B cell (primary cell): ENCODE measurements at regions not wholly inside any gene's neighbourhood (a gene's known extent, or its start where the extent isn't known, plus 50 kb on each side); places are given as distances from the start of the nearest gene placed in this dataset.

Experiments
- ATAC-seq: fragments of 200-7000 bp; cut with Tn5 transposase; one replicate; pipeline ENCODE4 v1.10.0; 2021; ENCODE audit warnings: low read depth, mild to moderate bottlenecking, moderate number of reproducible peaks, moderate library complexity
- CTCF ChIA-PET: fragments of 350-600 bp; sonication (Branson Sonifier 250); formaldehyde crosslinking; loops from one replicate; lab custom pipeline; 2021; ENCODE audit warnings: antibody characterized with exemption, inconsistent platforms; lab: Charles Lee
- POLR2A ChIA-PET: fragments of 350-600 bp; sonication (Branson Sonifier 250); formaldehyde crosslinking; loops from one replicate; lab custom pipeline; 2021; ENCODE audit warnings: antibody characterized with exemption; lab: Charles Lee
- DNase-seq: peaks from one replicate; pipeline ENCODE4 v3.0.0; 2013
- H2AFZ ChIP-seq: 2 replicates; pipeline ENCODE4 v1.6.1; 2012; ENCODE audit warnings: mild to moderate bottlenecking, low read depth, low read length; ENCODE audit not compliant: insufficient read depth, poor library complexity, severe bottlenecking
- H3K27ac ChIP-seq, 2 donors: 1 replicate in 1 of 2; 2 replicates in 1 of 2; pipeline ENCODE4 v1.5.1; 2012 to 2013; ENCODE audit warnings: low read length in 2 of 2, mild to moderate bottlenecking in 2 of 2, moderate library complexity in 1 of 2
- H3K27me3 ChIP-seq, 4 experiments: fragments of 200-600 bp in 1 of 4; sonication (generic) in 1 of 4; replicated peaks in 1 of 4; 1 replicate in 2 of 4; 2 replicates in 2 of 4; pipeline versions ENCODE4 v1.6.1 to v1.7.0; 2013 to 2016; ENCODE audit warnings: low read length in 3 of 4, mild to moderate bottlenecking in 2 of 4, mixed read lengths in 1 of 4, moderate library complexity in 1 of 4; ENCODE audit not compliant: insufficient read depth in 4 of 4, control insufficient read depth in 3 of 4; ENCODE audit errors: control extremely low read depth in 1 of 4
- H3K36me3 ChIP-seq, 2 experiments: replicated peaks in 1 of 2; 1 replicate in 1 of 2; 2 replicates in 1 of 2; pipeline versions ENCODE4 v1.6.1 to v1.7.1; 2013; ENCODE audit warnings: low read length in 1 of 2; ENCODE audit not compliant: insufficient read depth in 2 of 2, control insufficient read depth in 1 of 2; ENCODE audit errors: control extremely low read depth in 1 of 2, extremely low read depth in 1 of 2
- H3K4me1 ChIP-seq, 2 donors: fragments of 200-600 bp in 1 of 2; sonication (generic) in 1 of 2; 1 replicate in 1 of 2; 2 replicates in 1 of 2; pipeline versions ENCODE4 v1.5.1 to v1.6.1; 2013 to 2017; ENCODE audit warnings: low read length in 2 of 2; ENCODE audit not compliant: control insufficient read depth in 2 of 2, insufficient read depth in 2 of 2
- H3K4me2 ChIP-seq: replicated peaks from 2 replicates; pipeline ENCODE3; 2012; ENCODE audit warnings: mild to moderate bottlenecking, low read depth, low read length; ENCODE audit not compliant: poor library complexity, severe bottlenecking
- H3K4me3 ChIP-seq, 5 experiments: fragments of 200-600 bp in 1 of 5; sonication (generic) in 1 of 5; 1 replicate in 3 of 5; 2 replicates in 2 of 5; pipeline versions ENCODE4 v1.5.1 to v1.7.0; 2011 to 2016; ENCODE audit warnings: low read length in 4 of 5, mild to moderate bottlenecking in 4 of 5, low read depth in 2 of 5, control low read depth in 1 of 5, moderate library complexity in 1 of 5; ENCODE audit not compliant: insufficient read depth in 1 of 5; ENCODE audit errors: control extremely low read depth in 1 of 5, extremely low read depth in 1 of 5
- H3K79me2 ChIP-seq: fragments of 200-600 bp; sonication (generic); one replicate; pipeline ENCODE4 v1.6.0; 2016; ENCODE audit warnings: low read length; ENCODE audit not compliant: control insufficient read depth, insufficient read depth
- H3K9ac ChIP-seq: fragments of 200-600 bp; sonication (generic); 2 replicates; pipeline ENCODE4 v1.6.1; 2017; ENCODE audit warnings: mild to moderate bottlenecking, low read length, moderate library complexity
- H3K9me3 ChIP-seq, 3 donors: one replicate each; pipeline versions ENCODE4 v1.6.1 to v1.7.1; 2013; ENCODE audit warnings: low read length in 2 of 3; ENCODE audit not compliant: control insufficient read depth in 2 of 3, insufficient read depth in 1 of 3; ENCODE audit errors: control extremely low read depth in 1 of 3
- H4K20me1 ChIP-seq: 2 replicates; pipeline ENCODE4 v1.6.0; 2012; ENCODE audit warnings: mild to moderate bottlenecking, low read length; ENCODE audit not compliant: insufficient read depth, control insufficient read depth, poor library complexity, severe bottlenecking
- H3K27ac Mint-ChIP-seq: one replicate; pipeline ENCODE4 v1.8.0; 2021; ENCODE audit warnings: mixed read lengths
- H3K27me3 Mint-ChIP-seq: one replicate; pipeline ENCODE4 v1.8.0; 2021; ENCODE audit warnings: mixed read lengths
- H3K4me1 Mint-ChIP-seq: one replicate; pipeline ENCODE4 v1.8.0; 2021; ENCODE audit warnings: mixed read lengths
- H3K4me3 Mint-ChIP-seq: one replicate; pipeline ENCODE4 v1.8.0; 2021; ENCODE audit warnings: mixed read lengths
- H3K9me3 Mint-ChIP-seq: one replicate; pipeline ENCODE4 v1.8.0; 2022; ENCODE audit warnings: mixed read lengths; ENCODE audit not compliant: insufficient read depth
- EZH2 ChIP-seq: IDR thresholded peaks from 2 replicates; pipeline ENCODE4 v1.6.1; 2012; ENCODE audit warnings: borderline replicate concordance, low read depth, mild to moderate bottlenecking, moderate library complexity, low read length; ENCODE audit not compliant: insufficient read depth, poor library complexity, severe bottlenecking
- WGBS: methylation state at CpG from one replicate; pipeline ENCODE4 v1.1.5; 2013; ENCODE audit warnings: missing lambda C conversion rate; ENCODE audit not compliant: insufficient coverage; 5-methylcytosine and 5-hydroxymethylcytosine counted together
- intact Hi-C: fragments of 100-400 bp; cut with micrococcal nuclease; formaldehyde crosslinking; loops from one replicate; pipeline ENCODE4 v1.10.0; 2022
- TF ChIP-seq, protein P1 (sequence below): fragments of 200-600 bp; IDR thresholded peaks from one replicate; pipeline ENCODE4 v1.8.0; 2022; ENCODE audit warnings: antibody characterized with exemption, mild to moderate bottlenecking

DNA sequence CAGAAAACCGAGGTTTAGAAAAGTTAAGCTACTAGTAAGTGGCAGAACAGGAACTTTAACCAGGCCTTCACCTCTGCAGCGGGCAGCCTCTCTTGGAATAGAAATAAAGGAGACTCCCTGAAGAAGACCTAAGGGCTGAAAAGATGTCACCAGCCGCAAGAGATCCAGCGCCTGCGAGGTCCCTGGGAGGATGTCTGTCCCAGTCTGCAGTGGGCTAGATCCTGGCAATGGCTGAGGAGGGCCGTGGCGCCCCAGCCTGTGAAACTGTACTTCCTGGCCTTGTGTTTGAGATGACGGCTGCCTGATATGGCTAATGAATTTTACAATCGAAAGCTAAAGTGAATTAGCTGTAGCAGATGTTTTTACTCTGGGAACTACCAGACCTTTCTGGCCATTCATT, 300.6 kb upstream of the SALL3 start:
- intact Hi-C loops = no loop called here
- 88% methylated on average over 3 of the region's 9 CpGs for WGBS
- ATAC-seq (no peak), DNase-seq (no peak)
- CTCF ChIA-PET = no interaction called here
- no peak overlapping the region for H3K27ac ChIP-seq
- H3K27ac Mint-ChIP-seq = no peak overlapping the region
- no peak overlapping the region for H3K4me2 ChIP-seq
- no peak overlapping the region for H2AFZ ChIP-seq
- H3K27me3 Mint-ChIP-seq = no peaks in the 10 kb centered on the region
- TF ChIP-seq, protein P1, sequence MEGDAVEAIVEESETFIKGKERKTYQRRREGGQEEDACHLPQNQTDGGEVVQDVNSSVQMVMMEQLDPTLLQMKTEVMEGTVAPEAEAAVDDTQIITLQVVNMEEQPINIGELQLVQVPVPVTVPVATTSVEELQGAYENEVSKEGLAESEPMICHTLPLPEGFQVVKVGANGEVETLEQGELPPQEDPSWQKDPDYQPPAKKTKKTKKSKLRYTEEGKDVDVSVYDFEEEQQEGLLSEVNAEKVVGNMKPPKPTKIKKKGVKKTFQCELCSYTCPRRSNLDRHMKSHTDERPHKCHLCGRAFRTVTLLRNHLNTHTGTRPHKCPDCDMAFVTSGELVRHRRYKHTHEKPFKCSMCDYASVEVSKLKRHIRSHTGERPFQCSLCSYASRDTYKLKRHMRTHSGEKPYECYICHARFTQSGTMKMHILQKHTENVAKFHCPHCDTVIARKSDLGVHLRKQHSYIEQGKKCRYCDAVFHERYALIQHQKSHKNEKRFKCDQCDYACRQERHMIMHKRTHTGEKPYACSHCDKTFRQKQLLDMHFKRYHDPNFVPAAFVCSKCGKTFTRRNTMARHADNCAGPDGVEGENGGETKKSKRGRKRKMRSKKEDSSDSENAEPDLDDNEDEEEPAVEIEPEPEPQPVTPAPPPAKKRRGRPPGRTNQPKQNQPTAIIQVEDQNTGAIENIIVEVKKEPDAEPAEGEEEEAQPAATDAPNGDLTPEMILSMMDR = no peak
- no peak for TF ChIP-seq EZH2
- no peak overlapping the region for H3K9ac ChIP-seq
- no peaks in the 10 kb centered on the region for H4K20me1 ChIP-seq
- H3K9me3 Mint-ChIP-seq = no peaks in the 10 kb centered on the region
- no peaks in the 10 kb centered on the region for H3K27me3 ChIP-seq
- H3K4me1 ChIP-seq = no peaks in the 10 kb centered on the region
- POLR2A ChIA-PET = no interaction called here
- no peaks in the 10 kb centered on the region for H3K36me3 ChIP-seq
- H3K4me3 Mint-ChIP-seq = no peak overlapping the region
- no peaks in the 10 kb centered on the region for H3K79me2 ChIP-seq
- H3K4me3 ChIP-seq = no peak overlapping the region
- H3K4me1 Mint-ChIP-seq = no peaks in the 10 kb centered on the region
- peaks cover 0 to 24% (median 0%) of the 10 kb centered on the region in 3 donors for H3K9me3 ChIP-seq

DNA sequence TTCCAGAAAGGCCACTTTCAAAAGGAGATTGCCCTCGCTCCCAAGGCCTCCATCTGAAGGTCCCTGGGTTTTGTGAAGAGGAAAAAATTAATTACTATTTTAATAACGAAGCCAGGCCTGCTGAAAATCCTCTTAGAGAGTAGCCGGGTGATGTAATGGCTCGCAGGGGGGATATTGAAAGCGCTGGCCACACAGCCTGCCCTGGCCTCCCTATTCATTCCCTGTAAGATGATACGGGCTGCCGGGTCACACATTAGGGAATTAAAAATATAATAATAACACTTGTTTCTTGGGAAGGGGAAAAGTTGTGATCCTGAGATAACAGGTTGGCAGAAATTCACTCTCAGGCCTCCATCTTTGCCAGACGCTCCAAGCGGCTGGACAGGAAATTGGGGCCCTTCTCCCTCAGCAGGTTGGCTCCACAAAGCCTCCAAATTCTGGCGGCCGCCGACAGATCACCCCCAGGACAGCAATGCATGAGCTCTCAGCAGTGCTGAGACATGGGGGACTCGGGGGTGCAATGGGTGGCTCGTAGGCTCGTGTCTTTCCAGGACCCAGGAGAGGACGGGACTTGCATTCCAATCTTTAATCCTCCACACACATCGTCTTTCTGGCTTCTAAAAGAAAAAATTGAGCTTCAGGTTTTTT, 299.9 kb upstream of the SALL3 start:
- H2AFZ ChIP-seq = no peak overlapping the region
- intact Hi-C loops = no loop called here
- CTCF ChIA-PET = no interaction called here
- no peak overlapping the region for H3K4me2 ChIP-seq
- H3K4me3 ChIP-seq = no peak overlapping the region
- no peak overlapping the region for H3K9ac ChIP-seq
- Mint-ChIP-seq H3K4me3 (no peak overlapping the region), H3K27ac (no peak overlapping the region), H3K27me3 (no peaks in the 10 kb centered on the region), H3K4me1 (no peaks in the 10 kb centered on the region), H3K9me3 (no peaks in the 10 kb centered on the region)
- ATAC-seq (no peak), DNase-seq (no peak)
- H3K27ac ChIP-seq = no peak overlapping the region
- WGBS = 79% methylated on average over 6 of the region's 17 CpGs
- no peaks in the 10 kb centered on the region for H3K4me1 ChIP-seq
- H4K20me1 ChIP-seq = no peaks in the 10 kb centered on the region
- no peak for TF ChIP-seq EZH2
- TF ChIP-seq, protein P1 = no peak
- peaks cover 0 to 24% (median 0%) of the 10 kb centered on the region in 3 donors for H3K9me3 ChIP-seq
- no peaks in the 10 kb centered on the region for H3K27me3 ChIP-seq
- H3K36me3 ChIP-seq = no peaks in the 10 kb centered on the region
- H3K79me2 ChIP-seq = no peaks in the 10 kb centered on the region
- POLR2A ChIA-PET = no interaction called here
